GM19467 (cell line): ENCODE measurements at regions not wholly inside any gene's neighbourhood (a gene's known extent, or its start where the extent isn't known, plus 50 kb on each side); places are given as distances from the start of the nearest gene placed in this dataset.

Experiments
- ATAC-seq: cut with Tn5 transposase; IDR thresholded peaks from one replicate; pipeline ENCODE4 v1.9.1; 2021; ENCODE audit warnings: mild to moderate bottlenecking, moderate library complexity; ENCODE audit not compliant: unreplicated experiment

DNA sequence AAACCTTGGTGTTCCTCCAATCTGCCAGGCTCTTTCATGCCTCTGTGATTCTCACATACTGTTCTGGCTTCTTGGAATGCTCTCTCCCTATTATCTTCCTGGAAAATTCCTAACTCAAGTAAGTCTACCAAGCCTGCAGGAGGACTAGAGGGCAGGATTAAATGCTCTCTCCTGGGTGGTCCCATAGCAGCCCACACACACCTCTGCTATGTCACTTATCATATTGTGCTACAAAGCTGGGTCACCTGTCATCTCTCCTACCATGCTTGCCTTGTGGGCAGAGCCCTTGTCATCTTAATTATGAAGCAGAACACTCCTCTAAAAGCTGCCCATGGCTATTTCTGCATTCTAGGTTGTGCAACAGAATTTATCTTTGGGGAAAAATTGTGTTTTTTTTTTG is 344.5 kb upstream of the NOCT start:
- no peak for ATAC-seq

DNA sequence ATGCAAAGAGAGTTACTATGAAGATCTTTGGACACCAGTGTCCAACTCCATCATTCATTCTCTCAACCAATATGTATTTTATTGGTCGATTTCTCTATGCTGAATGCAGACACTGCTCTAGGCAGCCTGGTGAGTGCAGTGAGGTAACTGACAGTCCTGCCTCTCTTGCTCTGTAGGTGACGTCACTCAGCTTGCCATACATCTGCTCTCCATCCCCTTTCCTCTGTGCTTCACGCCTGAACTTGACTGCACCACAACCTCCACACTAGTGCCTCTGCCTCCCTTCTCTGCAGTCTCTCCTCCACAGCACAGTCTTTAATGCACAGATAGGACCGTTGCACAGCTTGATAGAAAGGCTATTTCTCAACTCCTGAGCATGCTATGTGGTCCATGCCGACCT is 344.9 kb upstream of the NOCT start:
- ATAC-seq = no peak

DNA sequence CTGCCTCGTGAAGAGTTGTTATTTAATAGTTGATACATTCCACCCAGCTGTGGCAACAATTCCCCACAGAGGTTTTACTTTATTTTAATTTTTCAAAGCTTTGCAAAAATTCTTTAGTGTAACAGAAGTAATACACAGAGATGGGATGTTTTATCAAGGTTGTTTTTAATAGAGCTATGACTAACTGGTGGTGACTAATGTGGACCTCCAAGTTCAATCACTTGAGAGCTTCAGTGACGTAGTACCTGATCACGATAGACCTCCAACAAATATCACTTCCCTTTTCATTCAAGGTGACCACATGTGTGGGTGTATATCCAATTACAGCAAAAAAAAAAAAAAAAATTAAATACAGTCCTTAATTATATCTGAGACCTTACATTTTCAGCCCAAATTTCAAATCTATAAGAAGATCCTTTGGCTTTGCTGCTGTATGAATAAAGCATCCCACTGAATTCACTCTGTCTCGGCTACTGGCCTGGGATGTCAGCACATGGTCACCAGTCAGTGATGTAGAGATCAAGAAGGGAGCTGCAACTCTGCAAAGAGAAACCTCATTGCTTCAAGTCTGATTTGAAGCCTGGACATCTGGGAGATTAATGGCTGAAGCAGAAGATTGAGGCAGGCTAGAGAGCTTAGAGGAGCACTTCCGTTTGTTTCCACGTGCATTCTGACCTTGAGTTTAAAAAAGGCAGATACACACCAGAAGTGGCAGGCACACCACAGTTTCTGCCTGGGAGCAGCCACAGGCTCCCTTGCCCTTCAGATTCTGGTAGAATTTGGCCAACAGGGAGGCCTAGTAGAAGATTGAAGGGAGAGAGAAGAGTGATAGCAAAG is 345.9 kb upstream of the NOCT start:
- ATAC-seq = no peak

DNA sequence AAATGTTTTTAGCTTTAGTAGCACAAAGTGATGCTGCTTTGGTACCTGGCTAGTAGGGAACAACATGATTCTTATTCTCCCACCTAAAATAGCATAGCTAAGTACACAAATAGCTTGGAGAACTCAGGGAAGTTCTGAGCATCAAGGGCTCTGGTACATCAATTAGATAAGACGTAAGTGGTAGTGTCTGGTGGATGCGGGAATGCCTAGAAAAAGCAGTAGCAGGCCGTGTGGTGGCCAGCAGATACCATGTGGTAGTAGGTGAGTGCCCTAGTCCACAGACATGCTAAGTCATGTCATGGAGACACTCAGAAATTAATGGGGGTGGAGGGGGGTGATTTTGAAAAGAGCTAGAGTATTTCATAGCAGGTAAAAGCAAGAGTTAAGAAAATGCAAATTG is 347.3 kb upstream of the NOCT start:
- ATAC-seq = no peak

DNA sequence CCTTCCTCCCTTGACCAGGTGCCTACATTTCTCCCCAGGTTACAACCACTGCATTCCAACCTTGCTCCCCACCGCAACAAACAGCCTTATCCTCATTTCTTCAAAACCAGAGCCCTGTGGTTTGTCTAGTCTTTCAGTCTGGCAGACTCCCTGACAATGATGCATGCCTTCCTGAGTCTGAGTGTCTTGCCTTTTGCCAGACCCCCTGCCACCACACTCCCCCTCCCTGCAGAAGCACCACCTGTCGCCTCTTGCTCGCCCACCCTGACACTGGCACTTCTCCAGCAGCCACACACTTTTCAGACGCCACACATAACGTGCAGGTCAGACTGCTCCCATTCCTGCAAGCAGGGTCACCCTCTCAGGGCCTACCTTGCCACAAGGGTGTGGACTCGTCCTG is 349.2 kb upstream of the NOCT start:
- no peak for ATAC-seq

DNA sequence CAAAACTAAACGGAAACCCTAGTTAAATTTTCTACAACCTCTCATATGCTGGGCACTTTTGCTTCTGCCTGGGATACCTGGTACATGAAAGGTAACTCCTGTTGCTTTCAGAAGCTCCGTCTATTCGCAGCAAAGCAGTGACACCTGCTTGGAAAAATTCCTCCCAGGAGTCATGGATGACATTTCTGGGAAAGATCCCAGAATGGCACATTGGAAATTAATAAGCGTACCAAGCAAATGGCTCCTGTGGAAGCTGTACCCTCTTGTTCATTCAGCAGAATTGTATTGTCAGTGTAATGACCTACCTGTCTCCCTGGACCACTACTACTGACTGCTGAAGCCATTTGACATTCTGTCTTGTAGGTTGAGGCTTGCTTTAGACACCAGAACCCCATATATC is 349.7 kb upstream of the NOCT start:
- ATAC-seq = no peak

DNA sequence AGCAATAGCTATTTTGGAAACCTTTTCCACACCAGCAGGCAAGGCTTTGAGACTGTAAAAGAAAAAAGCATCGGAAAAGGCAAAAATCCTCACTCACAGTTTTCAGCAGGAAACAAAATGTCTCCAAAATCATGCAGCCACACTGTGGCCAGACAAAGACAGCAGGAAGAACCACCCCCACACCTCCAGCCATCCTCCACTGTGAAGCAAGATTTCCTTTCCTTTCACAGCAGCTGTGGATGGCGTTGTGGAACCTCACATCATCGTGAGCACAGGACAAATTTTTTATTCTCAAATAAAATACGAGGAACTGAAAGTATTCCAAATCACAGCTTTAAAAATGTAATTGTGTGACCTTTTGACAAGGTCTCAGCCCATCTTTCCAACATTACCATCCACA is 351.7 kb upstream of the NOCT start:
- no peak for ATAC-seq

DNA sequence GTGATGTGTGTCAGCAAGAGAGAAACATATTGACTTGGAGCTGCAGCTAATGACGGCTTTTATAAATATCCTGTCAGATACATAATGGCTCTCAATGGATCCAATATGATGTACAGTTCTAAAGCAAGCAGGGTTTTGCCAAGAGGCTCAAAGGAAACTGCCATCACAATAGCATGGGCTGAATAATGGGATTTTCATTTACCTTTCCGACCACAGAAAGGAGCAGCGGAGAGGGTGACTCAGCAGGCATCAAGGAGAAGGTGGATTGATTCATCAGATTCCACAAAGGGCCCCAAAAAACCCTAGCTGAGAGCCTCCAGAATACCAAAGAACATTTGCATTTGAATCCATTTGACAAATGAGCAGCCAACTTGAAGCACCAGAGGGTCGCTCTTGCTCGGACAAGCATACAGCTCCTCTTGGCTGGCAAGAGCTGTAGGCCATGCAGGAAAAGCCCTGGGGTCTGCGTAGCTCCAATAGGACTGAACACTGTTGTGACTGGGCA is 355.7 kb upstream of the NOCT start:
- ATAC-seq = no peak

DNA sequence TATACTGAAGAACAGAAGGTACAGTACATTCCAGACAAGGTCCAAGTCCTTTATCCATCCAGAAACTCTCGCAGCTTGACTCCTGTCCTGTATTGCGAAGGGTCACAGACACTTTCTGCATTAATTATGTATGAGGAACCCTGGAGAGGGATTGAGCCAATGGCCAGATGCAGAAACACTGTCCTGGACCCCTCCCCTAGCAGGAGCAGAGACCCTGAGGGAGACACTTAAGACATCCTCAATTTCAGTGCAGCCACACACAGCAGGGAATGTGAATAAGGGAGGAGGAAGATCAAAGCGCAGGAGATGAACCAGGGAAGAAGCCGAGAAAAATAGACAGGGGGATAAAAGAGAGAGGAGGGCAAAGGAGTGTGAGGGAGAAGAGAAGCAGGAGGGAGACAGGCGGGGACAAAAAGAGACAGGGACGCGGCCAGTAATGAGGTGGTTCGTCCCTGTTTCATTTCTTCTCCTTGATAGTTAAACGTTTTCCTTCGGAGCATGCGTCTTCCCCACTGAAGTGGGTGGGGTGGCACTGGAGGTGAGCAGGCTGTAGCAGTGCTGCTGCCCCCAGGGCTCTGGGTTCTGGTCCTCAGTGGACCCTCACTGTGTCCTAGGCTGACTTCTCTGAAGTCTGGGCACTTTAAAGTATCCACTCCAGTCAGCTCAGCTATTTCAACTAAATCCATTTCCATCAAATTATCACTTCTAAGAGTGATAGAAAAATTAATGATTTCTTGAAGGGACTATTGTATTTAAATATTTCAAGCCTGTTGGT is 356.4 kb upstream of the NOCT start:
- ATAC-seq = no peak

DNA sequence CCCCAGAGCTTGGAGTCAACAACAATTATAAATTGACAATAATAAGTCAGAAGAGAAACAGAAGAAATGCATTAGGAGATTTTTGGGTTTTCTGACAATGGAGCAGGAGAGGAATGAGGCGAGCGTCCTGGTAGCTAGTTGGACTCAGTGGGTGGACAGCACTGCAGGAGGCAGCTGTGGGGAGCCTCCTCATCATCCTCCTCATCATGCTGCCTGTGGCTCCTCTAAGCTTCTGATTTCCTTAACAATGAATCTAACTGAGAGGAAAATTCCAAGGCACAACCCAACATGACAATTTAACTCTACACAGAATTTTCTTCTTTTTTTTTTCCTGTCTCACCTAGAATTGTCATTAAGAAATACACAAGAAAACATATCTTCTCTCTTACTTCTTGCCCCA is 357.1 kb upstream of the NOCT start:
- no peak for ATAC-seq

DNA sequence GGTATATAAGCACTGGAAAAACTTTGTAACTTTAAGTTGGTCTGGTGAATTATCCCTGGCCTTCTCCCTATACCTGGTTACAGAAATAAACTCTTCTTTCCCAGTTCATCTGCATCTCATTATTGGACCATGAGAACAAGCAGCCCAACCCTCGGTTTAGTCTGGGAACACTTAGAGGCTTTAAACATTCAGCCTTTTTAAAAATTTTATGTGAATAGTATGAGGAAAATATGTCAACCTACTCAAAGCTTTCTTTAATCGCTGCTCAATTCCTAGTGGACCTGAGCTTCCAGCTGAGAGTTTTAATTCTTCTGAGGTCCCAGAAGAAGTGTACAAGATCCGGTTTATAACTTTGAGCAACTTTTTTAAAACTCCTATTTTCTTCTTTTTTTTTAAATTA is 358.6 kb upstream of the NOCT start:
- no peak for ATAC-seq

DNA sequence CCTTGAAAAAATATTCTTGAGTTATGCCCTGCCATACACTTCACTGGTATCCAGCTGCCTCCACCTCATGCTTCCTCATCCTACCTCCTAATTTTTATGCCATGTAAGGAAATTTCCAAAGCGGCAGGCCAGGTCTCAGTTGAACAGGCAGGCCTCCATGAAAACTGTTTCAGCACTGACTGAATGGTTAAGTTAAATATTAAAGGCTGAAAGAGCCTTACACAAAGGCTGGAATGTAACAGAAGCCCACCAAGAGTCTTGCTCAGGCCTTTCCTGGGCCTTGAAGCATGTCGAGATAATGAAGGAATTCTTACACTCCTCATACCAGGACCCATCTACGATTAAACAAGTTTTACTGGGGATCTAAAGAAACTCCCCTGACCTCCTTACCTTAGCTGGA is 359.6 kb upstream of the NOCT start:
- no peak for ATAC-seq

DNA sequence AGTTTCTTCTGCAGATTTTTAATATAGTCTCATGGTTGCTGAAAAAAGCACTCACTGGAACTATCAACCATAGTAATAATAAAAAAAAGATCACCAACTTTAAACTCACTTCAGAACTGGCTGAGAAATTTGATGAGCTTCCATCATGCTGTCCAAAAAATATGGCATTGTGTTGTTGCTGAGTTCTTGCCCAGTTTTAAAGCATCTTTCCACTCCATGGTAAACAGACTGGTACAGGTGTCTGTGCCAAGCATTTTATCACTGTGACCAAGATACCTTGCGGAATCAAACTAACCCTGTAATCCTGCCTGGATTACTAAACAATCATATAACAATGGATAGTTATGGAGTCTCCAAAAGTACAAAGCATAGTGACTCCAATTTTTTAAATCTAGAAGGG is 360.3 kb upstream of the NOCT start:
- no peak for ATAC-seq

DNA sequence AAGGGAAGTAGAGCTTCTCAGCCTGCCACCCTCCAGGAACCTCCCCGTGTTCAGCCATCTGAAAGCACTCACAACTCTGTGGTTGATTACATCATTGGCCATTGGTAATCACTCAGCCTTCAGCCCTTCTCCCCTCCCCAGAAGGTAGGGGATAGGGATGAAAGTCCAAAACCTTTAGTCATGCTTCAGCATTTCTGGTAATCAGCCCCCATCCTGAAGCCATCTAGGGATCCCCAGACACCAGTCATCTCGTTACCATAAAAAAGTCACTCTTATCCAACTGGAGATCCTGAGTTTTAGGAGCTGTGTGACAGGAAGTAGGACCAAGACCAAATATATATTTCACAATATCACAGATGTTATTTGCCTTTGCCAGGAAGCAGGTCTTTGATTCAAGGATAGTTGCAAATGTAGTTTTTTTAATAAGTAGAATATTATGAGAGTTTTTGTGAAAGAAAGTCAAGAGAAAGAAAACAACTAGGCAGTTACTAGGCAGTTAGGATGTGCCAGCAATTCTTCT is 364.6 kb upstream of the NOCT start:
- ATAC-seq = peak; percentile 55

DNA sequence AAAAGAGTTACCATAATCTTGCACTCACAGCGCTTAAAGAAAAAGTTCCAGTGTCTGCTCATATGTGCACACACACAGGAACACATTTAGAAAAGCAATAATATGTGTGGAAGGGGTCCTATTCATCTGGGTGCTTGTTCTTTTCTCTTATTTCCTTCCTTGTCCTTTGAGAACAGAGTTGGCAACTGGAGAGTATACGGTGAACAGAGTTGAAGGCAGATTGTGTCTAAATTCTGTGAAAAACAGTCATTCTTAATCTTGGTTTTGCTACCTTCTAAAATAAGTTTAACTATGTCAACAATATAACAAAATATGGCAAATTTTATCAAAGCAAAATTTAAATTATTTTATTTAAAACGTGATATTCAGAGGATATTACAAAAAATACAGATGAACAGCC is 365.1 kb upstream of the NOCT start:
- no peak for ATAC-seq

DNA sequence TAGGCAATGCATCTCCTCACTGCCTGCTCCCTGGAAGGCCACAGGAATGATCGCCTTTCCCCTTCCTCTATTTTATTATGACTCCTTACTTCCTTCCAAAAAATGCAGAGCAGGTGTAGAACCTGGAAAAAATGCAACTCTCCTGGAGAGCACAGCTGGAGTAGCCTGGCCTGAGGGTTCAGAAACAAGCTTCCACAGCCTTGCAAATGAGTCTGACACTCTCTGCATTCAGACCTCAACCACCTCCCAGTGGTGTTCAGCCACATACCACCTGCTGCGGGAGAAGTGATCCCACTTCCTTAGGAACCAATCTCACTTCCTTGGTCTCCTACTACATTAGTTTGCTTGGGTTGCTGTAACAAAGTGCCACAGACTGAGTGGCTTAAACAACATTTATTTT is 368.1 kb upstream of the NOCT start:
- ATAC-seq = no peak

DNA sequence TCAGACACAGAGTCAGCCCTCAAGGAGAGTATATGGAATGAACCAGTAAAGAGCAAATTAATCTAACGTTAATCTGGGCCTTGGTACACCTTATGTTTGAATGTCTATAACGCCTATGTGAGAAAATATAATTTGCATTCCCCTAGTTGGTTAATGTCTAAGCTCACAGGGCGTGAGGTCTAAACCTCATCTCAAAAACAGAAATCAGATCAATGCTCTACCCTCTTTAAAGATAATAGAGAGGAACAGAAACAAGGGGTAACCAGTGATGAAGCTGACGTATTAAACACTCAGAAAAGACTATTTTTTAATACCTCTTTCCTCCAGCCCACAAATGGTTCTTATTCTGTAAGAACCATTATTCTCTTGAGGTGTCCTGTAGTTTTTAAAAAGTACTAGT is 369.2 kb upstream of the NOCT start:
- ATAC-seq = no peak

DNA sequence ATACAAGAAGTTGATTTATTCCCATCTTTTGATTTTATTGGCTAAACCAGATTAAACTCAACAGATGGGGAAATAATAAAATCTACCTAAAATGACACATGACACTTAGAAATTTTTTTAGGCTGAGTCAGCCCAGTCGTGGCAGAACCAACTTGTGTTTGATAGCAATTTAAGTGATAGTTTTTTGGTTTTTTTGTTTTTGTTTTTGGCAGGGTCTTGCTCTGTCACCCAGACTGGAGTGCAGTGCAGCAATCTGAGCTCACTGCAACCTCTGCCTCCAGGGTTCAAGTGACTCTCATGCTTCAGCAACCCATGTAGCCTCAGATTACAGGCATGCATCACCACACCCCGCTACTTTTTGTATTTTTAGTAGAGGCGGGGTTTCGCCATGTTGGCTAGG is 370.3 kb upstream of the NOCT start:
- no peak for ATAC-seq

DNA sequence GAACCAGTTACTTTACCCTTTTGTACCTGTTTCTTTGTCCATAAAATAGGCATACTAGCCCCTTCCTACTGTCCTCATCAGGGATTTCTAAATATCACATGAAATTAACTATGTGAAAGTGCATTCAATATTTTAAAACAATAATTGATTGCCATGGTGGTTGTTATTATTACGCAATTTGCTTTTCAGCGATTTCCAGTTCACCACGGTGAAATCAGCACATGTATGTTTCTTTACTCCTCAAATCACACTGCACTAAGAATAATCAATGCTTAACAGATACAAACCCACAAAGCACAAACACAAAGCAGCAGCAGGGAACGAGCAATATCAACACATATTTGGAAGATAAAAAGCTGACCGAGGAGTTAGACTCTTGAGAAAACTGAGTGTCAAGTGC is 371.3 kb upstream of the NOCT start:
- ATAC-seq = no peak

DNA sequence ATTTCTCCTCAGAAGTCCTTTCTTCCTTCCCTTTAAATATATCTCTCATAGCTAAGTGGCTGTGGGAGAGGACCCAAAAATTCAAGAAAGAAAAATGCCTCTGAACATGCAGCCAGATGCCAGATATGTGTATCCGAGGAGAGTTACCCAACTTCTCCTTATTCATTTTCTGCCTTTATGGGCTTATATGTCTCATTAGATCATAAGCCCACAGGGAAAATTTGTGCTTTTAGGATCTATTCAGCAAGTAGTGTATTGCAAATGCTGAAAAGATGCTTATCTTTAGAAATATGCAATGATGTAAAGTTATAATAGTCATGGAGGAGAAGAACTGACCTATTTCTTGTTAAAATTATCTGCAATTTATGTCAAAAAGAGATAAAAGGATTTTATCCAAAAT is 371.8 kb upstream of the NOCT start:
- no peak for ATAC-seq

DNA sequence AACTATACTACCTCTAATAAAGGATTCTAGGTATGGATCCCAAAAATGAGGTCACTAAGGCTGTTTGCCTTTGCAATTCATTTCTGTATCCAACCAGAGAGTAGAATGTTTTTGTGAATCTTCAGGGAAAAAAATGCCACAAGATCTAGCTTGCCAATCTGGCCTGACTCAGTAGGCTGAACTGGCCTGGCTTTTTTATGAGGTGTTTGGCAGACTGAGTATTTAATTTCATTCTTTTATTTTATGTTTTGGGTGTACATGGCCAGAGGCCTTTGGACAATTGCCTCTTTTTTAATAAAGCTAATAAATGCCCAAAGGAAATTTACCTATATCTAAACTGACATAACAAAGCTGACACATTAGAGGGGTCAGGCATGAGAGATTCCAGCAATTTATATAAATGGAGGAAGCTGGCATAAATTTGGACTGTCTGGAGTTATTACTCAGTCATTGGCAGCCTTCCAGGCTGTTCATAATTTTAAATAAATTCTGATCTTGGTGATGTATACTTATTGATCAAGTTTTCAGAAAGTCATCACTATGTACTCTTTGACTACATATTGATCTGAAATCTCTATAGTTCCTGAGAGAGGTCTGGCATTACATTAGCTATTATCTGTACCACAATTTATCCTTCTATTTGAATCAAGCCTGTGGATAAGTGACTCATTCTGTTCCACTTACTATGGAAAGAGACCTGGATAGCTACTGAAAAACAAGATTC is 376.4 kb upstream of the NOCT start:
- no peak for ATAC-seq
